ENCODE measurements at regions not wholly inside any gene's neighbourhood (a gene's known extent, or its start where the extent isn't known, plus 50 kb on each side); places are given as distances from the start of the nearest gene placed in this dataset.

DNA sequence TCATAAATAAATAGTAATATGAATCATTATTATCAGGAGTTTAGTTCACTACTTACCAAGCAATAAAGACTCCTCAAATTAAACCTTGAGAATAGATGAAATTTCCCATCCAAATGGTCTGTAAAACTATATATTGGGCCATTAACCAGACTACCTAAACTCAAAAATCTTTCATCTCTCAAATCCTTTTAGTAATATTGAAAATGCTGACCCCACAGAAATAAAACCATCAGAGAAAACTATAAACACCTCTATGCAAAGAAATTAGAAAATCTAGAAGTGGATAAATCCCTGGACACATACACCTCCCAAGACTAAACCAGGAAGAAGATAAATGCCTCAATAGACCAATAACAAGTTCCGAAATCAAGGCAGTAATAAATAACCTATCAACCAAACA, 723.2 kb downstream of the TLE4 start:
- TF ChIP-seq POLR2A (IDR thresholded peaks at IDR 0.05; ENCODE audit: extremely low read depth, insufficient read length), result no peak
- TF ChIP-seq, protein P1, sequence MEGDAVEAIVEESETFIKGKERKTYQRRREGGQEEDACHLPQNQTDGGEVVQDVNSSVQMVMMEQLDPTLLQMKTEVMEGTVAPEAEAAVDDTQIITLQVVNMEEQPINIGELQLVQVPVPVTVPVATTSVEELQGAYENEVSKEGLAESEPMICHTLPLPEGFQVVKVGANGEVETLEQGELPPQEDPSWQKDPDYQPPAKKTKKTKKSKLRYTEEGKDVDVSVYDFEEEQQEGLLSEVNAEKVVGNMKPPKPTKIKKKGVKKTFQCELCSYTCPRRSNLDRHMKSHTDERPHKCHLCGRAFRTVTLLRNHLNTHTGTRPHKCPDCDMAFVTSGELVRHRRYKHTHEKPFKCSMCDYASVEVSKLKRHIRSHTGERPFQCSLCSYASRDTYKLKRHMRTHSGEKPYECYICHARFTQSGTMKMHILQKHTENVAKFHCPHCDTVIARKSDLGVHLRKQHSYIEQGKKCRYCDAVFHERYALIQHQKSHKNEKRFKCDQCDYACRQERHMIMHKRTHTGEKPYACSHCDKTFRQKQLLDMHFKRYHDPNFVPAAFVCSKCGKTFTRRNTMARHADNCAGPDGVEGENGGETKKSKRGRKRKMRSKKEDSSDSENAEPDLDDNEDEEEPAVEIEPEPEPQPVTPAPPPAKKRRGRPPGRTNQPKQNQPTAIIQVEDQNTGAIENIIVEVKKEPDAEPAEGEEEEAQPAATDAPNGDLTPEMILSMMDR (IDR thresholded peaks at IDR 0.05; ENCODE audit: low read depth, low read length), result no peak
